Liver (tissue), 8 donors: ENCODE measurements at regions not wholly inside any gene's neighbourhood (a gene's known extent, or its start where the extent isn't known, plus 50 kb on each side); places are given as distances from the start of the nearest gene placed in this dataset.

Source experiments
- DNase-seq: peaks from one replicate; pipeline ENCODE4 v3.0.0-alpha.2; 2017; ENCODE audit warnings: low spot score
- H3K27ac ChIP-seq, 2 donors: one replicate each; pipeline ENCODE4 v1.7.0; 2013; ENCODE audit warnings: inconsistent platforms in 2 of 2, low read length in 2 of 2, control low read depth in 1 of 2, low read depth in 1 of 2, mild to moderate bottlenecking in 1 of 2
- H3K27me3 ChIP-seq, 4 donors: one replicate each; pipeline versions ENCODE4 v1.6.1 to v1.7.0; 2013; ENCODE audit warnings: low read length in 3 of 4, inconsistent platforms in 1 of 4, mild to moderate bottlenecking in 1 of 4, moderate library complexity in 1 of 4; ENCODE audit not compliant: control insufficient read depth in 4 of 4, insufficient read depth in 4 of 4
- H3K36me3 ChIP-seq, 4 donors: one replicate each; pipeline versions ENCODE4 v1.6.1 to v1.7.0; 2013; ENCODE audit warnings: low read length in 3 of 4, mild to moderate bottlenecking in 3 of 4, low read depth in 1 of 4, moderate library complexity in 1 of 4; ENCODE audit not compliant: control insufficient read depth in 4 of 4, insufficient read depth in 3 of 4
- H3K4me1 ChIP-seq, 4 donors: one replicate each; pipeline versions ENCODE4 v1.6.1 to v1.7.0; 2013; ENCODE audit warnings: low read length in 3 of 4, mild to moderate bottlenecking in 3 of 4, moderate library complexity in 1 of 4; ENCODE audit not compliant: control insufficient read depth in 4 of 4, insufficient read depth in 4 of 4
- H3K4me3 ChIP-seq, 3 donors: one replicate each; pipeline versions ENCODE4 v1.6.1 to v1.7.0; 2013; ENCODE audit warnings: low read length in 3 of 3, control low read depth in 1 of 3, low read depth in 1 of 3, mild to moderate bottlenecking in 1 of 3
- H3K9ac ChIP-seq, 2 donors: one replicate each; pipeline ENCODE4 v1.7.0; 2013; ENCODE audit warnings: low read length in 2 of 2, mild to moderate bottlenecking in 2 of 2, moderate library complexity in 2 of 2, control low read depth in 1 of 2, low read depth in 1 of 2
- H3K9me3 ChIP-seq, 4 donors: one replicate each; pipeline versions ENCODE4 v1.6.1 to v1.7.0; 2013; ENCODE audit warnings: low read length in 3 of 4; ENCODE audit not compliant: control insufficient read depth in 4 of 4
- ATF3 ChIP-seq: IDR thresholded peaks from 2 replicates; pipeline ENCODE4 v1.6.1; 2016; ENCODE audit warnings: antibody characterized with exemption
- CTCF ChIP-seq: fragments of 150-350 bp; IDR thresholded peaks from 2 replicates; pipeline ENCODE4 v1.5.1; 2017; ENCODE audit warnings: improper control_type of control experiment, low read depth, low read length; ENCODE audit not compliant: missing input control
- EGR1 ChIP-seq, 2 donors: IDR thresholded peaks; 2 replicates each; pipeline ENCODE4 v1.6.1; 2016 to 2018; ENCODE audit warnings: antibody characterized with exemption in 2 of 2, low read depth in 2 of 2
- FOXA1 ChIP-seq: IDR thresholded peaks from 2 replicates; pipeline ENCODE4 v1.6.1; 2016; ENCODE audit warnings: antibody characterized with exemption
- FOXA2 ChIP-seq: IDR thresholded peaks from 2 replicates; pipeline ENCODE4 v1.6.1; 2016; ENCODE audit warnings: antibody characterized with exemption
- GABPA ChIP-seq, 2 donors: IDR thresholded peaks in 1 of 2; conservative IDR thresholded peaks in 1 of 2; 2 replicates each; pipeline ENCODE4 v1.6.1; 2016; ENCODE audit warnings: antibody characterized with exemption in 2 of 2, mild to moderate bottlenecking in 1 of 2, moderate library complexity in 1 of 2
- HNF4A ChIP-seq, 2 donors: conservative IDR thresholded peaks; 2 replicates each; pipeline ENCODE4 v1.6.1; 2016; ENCODE audit warnings: antibody characterized with exemption in 2 of 2, mild to moderate bottlenecking in 2 of 2
- HNF4G ChIP-seq: IDR thresholded peaks from 2 replicates; pipeline ENCODE4 v1.6.1; 2016; ENCODE audit warnings: antibody characterized with exemption
- JUND ChIP-seq, 2 donors: IDR thresholded peaks; 2 replicates each; pipeline ENCODE4 v1.6.1; 2016; ENCODE audit warnings: antibody characterized with exemption in 2 of 2
- MAX ChIP-seq: IDR thresholded peaks from 2 replicates; pipeline ENCODE4 v1.6.1; 2016; ENCODE audit warnings: antibody characterized with exemption
- NR2F2 ChIP-seq: IDR thresholded peaks from 2 replicates; pipeline ENCODE4 v1.6.1; 2016; ENCODE audit warnings: antibody characterized with exemption
- RAD21 ChIP-seq, 2 donors: IDR thresholded peaks; 2 replicates each; pipeline ENCODE4 v1.6.1; 2016; ENCODE audit warnings: antibody characterized with exemption in 2 of 2, mild to moderate bottlenecking in 2 of 2
- RXRA ChIP-seq, 2 donors: IDR thresholded peaks; 2 replicates each; pipeline ENCODE4 v1.6.1; 2017 to 2018; ENCODE audit warnings: antibody characterized with exemption in 2 of 2, mild to moderate bottlenecking in 1 of 2
- SP1 ChIP-seq: IDR thresholded peaks from 2 replicates; pipeline ENCODE4 v1.6.1; 2018; ENCODE audit warnings: antibody characterized with exemption, mild to moderate bottlenecking
- TAF1 ChIP-seq: conservative IDR thresholded peaks from 2 replicates; pipeline ENCODE4 v1.6.1; 2016; ENCODE audit warnings: antibody characterized with exemption, mild to moderate bottlenecking
- YY1 ChIP-seq: IDR thresholded peaks from 2 replicates; pipeline ENCODE4 v1.6.1; 2016; ENCODE audit warnings: antibody characterized with exemption, mild to moderate bottlenecking
- WGBS: extraction: QIAGEN DNeasy Blood & Tissue Kit; methylation state at CpG from one replicate; pipeline ENCODE4 v1.1.7; 2013; 5-methylcytosine and 5-hydroxymethylcytosine counted together
- TF ChIP-seq, protein P1 (sequence below): IDR thresholded peaks from 2 replicates; pipeline ENCODE4 v1.6.1; 2016; ENCODE audit warnings: antibody characterized with exemption, mild to moderate bottlenecking
- TF ChIP-seq, protein P2 (sequence below): IDR thresholded peaks from 2 replicates; pipeline ENCODE4 v1.6.1; 2016; ENCODE audit warnings: antibody characterized with exemption
- donor health status: healthy.
- donor health status: healthy.
- donor health status: healthy.
- donor health status: healthy.
- donor health status: healthy.

DNA sequence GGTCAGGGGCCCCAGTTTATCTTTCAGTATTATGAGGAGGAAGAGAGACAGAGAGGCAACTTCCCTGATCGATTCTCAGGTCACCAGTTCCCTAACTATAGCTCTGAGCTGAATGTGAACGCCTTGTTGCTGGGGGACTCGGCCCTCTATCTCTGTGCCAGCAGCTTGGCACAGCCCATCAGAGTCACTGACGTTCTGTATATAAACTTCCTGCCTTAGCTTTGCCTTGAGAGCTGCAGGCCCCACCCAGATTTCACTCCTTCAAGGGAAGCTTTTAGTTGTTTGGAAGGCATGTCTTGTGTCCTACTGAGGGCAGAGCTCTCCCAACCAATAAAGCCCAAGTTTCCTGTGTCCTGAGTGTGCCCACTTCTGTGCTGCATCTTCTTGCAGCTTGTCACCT lies 242.5 kb upstream of the PRSS58 start (continued):
- TF ChIP-seq, protein P1, sequence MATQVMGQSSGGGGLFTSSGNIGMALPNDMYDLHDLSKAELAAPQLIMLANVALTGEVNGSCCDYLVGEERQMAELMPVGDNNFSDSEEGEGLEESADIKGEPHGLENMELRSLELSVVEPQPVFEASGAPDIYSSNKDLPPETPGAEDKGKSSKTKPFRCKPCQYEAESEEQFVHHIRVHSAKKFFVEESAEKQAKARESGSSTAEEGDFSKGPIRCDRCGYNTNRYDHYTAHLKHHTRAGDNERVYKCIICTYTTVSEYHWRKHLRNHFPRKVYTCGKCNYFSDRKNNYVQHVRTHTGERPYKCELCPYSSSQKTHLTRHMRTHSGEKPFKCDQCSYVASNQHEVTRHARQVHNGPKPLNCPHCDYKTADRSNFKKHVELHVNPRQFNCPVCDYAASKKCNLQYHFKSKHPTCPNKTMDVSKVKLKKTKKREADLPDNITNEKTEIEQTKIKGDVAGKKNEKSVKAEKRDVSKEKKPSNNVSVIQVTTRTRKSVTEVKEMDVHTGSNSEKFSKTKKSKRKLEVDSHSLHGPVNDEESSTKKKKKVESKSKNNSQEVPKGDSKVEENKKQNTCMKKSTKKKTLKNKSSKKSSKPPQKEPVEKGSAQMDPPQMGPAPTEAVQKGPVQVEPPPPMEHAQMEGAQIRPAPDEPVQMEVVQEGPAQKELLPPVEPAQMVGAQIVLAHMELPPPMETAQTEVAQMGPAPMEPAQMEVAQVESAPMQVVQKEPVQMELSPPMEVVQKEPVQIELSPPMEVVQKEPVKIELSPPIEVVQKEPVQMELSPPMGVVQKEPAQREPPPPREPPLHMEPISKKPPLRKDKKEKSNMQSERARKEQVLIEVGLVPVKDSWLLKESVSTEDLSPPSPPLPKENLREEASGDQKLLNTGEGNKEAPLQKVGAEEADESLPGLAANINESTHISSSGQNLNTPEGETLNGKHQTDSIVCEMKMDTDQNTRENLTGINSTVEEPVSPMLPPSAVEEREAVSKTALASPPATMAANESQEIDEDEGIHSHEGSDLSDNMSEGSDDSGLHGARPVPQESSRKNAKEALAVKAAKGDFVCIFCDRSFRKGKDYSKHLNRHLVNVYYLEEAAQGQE = no peak

- Histone ChIP-seq H3K4me3 (no peak overlapping the region), H3K9ac (no peak overlapping the region), H3K27me3 (peaks cover 0 to 3% (median 1%) of the 10 kb centered on the region in 4 donors), H3K4me1 (peaks cover 0 to 2% (median 0%) of the 10 kb centered on the region in 4 donors), H3K36me3 (no peaks in the 10 kb centered on the region), H3K27ac (no peak overlapping the region), H3K9me3 (no peaks in the 10 kb centered on the region)
- no peak for DNase-seq
- 53% methylated on average over 4 of the region's 4 CpGs for WGBS
- TF ChIP-seq EGR1 (IDR thresholded peaks at IDR 0.05; ENCODE audit: low read depth in 2 of 2) (no peak), FOXA1 (no peak), CTCF (no peak), FOXA2 (no peak), SP1 (no peak), HNF4G (no peak), GABPA (IDR thresholded peaks at IDR 0.05 in 1 of 2, conservative IDR thresholded peaks at IDR 0.05 in 1 of 2) (no peak), RXRA (IDR thresholded peaks at IDR 0.05) (no peak), TAF1 (no peak), RAD21 (IDR thresholded peaks at IDR 0.05) (no peak), JUND (IDR thresholded peaks at IDR 0.05) (no peak), MAX (no peak), NR2F2 (no peak), HNF4A (conservative IDR thresholded peaks at IDR 0.05) (no peak), ATF3 (no peak), YY1 (no peak)
- TF ChIP-seq, protein P1 = no peak
- TF ChIP-seq, protein P2, sequence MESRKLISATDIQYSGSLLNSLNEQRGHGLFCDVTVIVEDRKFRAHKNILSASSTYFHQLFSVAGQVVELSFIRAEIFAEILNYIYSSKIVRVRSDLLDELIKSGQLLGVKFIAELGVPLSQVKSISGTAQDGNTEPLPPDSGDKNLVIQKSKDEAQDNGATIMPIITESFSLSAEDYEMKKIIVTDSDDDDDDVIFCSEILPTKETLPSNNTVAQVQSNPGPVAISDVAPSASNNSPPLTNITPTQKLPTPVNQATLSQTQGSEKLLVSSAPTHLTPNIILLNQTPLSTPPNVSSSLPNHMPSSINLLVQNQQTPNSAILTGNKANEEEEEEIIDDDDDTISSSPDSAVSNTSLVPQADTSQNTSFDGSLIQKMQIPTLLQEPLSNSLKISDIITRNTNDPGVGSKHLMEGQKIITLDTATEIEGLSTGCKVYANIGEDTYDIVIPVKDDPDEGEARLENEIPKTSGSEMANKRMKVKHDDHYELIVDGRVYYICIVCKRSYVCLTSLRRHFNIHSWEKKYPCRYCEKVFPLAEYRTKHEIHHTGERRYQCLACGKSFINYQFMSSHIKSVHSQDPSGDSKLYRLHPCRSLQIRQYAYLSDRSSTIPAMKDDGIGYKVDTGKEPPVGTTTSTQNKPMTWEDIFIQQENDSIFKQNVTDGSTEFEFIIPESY = no peak
Measured at GRCh38 chr7:142499635-142500034, 241.8 kb upstream of the PRSS58 start.
